CD4-positive, alpha-beta T cell treated with Interleukin-17A for 1 hour (primary cell): ENCODE measurements at regions not wholly inside any gene's neighbourhood (a gene's known extent, or its start where the extent isn't known, plus 50 kb on each side); places are given as distances from the start of the nearest gene placed in this dataset.
"Not testable (repeated sequence)": the region's sequence is repeated elsewhere in the genome, so short reads cannot be mapped to it uniquely, and the experiment has no call there.

Experiments used
- DNase-seq: peaks from one replicate; pipeline ENCODE4 v3.0.0-alpha.2; 2020

- DNase-seq: no peak
Measured at GRCh38 chr22:47423861-47424820, 661.7 kb downstream of the TBC1D22A start.

- DNase-seq: no peak
Measured at GRCh38 chr22:47423266-47423665, 660.8 kb downstream of the TBC1D22A start.

GRCh38 chr22:47422736-47423135 lies 660.3 kb downstream of the TBC1D22A start:
- DNase-seq: no peak

- DNase-seq: no peak
Measured at GRCh38 chr22:47421846-47422245, 659.4 kb downstream of the TBC1D22A start.

- no peak for DNase-seq
Measured at GRCh38 chr22:47420211-47420610, 657.8 kb downstream of the TBC1D22A start.

DNA sequence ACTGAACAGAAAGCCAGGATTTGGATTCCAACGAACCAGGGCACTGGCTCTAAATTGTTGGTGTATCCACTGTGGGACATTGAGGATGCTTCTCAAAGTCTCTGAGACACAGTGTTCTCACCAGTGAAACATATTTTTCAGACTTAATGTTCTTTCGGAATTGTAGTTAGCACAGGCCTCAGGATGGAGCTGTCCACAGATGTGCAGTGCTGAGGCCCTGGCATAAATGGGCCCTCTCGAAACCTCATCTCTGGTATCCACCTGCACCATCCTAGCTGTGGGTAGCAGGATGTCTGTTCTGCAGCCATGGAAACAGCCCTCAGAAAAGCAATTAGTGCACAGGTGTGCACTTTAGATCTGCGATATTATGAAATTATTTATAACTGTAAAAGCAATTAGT lies 656.8 kb downstream of the TBC1D22A start:
- DNase-seq: no peak

GRCh38 chr22:47417699-47418098 lies 655.2 kb downstream of the TBC1D22A start:
- no peak for DNase-seq

DNA sequence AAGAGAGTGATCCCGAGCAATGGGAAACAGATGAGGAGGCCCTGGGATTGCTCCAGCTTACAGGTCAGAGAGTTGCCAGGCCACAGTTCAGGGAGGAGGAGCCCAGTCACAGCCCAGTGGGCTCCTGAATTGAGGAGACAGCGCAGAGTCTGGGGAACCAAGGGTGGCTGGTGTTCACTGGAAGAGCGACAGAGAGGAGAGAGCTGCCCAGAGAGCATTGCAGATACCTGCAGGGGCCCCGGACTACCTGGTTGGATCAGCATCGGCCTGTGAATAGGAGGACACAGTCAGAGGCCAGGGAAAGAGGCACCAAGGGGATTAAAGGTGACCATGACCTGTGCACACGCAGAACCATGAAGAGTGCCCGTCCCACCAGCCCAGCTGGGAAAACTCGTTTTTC lies 648.6 kb downstream of the TBC1D22A start:
- DNase-seq: no peak

- no peak for DNase-seq
Measured at GRCh38 chr22:47409539-47410275, 647.3 kb downstream of the TBC1D22A start.

GRCh38 chr22:47408409-47408808 lies 646.0 kb downstream of the TBC1D22A start:
- no peak for DNase-seq

DNA sequence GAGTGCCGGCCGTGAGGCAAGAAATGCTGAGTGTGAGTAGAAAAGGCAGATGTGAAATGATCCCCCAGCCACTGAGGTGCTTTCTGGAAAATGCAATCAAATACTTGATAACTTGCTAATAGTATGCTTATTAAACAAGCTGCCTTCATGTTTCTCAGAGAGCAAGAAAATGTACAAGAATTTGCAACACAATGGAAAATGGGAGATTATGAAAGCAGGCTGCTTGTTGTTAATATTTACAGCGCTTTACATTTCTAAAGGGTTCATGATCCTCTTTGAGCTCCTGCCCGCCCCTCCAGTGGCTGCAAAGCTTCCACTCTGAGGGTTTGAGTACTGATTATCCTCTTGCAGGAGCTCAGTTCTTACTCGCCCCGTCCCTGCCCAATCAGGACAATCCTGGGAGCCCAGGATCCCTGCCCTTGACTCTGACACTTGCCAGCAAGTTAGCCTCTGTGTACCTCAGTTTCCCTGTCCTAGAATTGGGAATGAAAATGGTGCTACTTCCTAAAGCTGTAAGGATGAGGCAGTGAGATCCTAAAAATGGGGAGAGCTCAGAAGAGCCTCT lies 645.1 kb downstream of the TBC1D22A start:
- DNase-seq: no peak

- no peak for DNase-seq
Measured at GRCh38 chr22:47406896-47407295, 644.4 kb downstream of the TBC1D22A start.

GRCh38 chr22:47406180-47406834 lies 643.9 kb downstream of the TBC1D22A start:
- no peak for DNase-seq

- not testable (repeated sequence) for DNase-seq
Measured at GRCh38 chr22:47405222-47405621, 642.8 kb downstream of the TBC1D22A start.

DNA sequence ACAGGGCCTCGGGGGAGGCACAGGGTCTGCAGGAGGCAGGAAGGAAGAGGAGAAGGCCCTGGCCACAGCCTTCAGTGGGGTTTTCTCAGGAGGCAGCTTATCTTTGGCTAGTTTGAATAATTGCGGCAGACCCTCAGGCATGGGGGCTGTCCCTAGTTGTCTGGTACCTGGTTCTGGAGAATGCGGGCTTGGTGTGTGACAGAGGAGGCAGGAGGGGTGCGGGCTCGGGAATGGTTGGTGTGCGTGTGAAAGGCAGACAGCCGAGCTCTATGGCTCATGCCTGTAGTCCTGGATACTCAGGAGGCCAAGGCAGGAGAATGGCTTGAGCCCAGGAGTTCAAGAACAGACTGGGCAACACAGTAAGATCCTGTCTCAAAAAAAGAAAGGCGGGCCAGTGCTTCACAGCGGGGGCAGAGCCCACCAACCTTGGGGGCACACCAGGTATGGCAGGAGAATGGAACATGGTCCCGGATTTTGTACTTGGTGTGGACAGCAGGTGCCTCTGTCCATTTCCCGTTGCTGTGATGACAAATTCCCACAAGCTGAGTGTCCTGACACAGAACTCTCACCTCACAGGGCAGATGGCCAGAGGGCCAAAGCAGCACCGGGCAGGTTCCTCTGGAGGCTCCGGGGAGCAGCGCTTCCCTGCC lies 640.6 kb downstream of the TBC1D22A start:
- DNase-seq: no peak

- DNase-seq: no peak
Measured at GRCh38 chr22:47401976-47402770, 639.7 kb downstream of the TBC1D22A start.

DNA sequence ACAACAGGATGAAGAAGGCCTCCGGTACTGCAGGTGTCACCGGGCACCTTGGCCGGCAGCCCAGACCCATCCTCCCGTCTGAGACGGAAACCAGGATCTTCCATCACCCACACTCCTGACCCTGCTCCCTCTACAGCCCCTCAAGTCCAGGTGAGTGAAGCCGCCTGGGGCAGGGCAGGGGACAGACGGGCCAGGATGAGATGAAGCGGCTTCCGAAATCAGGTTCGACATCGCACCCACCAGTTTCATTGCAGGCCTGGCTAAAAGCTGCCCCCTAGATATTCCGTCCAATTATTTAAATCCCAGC lies 639.1 kb downstream of the TBC1D22A start:
- no peak for DNase-seq

- no peak for DNase-seq
Measured at GRCh38 chr22:47400701-47401591, 638.5 kb downstream of the TBC1D22A start.

- not testable (repeated sequence) for DNase-seq
Measured at GRCh38 chr22:47400131-47400530, 637.7 kb downstream of the TBC1D22A start.

- no peak for DNase-seq
Measured at GRCh38 chr22:47398921-47399790, 636.7 kb downstream of the TBC1D22A start.
